ENCODE measurements at regions not wholly inside any gene's neighbourhood (a gene's known extent, or its start where the extent isn't known, plus 50 kb on each side); places are given as distances from the start of the nearest gene placed in this dataset.

DNA sequence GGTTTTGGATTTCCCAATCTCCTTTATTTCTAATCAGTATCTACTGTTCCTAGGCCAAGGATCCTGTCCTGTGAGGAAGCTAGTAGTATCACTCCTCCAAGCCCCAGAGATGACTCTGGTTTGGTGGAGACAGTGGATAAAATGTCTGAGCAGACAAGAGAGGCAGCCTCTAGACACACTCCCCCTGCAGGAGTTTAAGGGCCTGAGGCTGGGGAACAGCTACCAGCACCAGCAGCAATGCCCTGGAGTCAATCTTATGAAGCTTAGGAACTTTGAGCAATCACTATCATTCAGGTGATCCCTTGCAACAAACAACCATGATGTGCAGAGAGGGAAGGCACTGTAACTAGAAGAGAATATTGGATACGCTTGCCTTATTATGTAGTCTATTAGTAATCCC lies 384.7 kb upstream of the ID4 start:
- H4K20me1 ChIP-seq (replicated peaks; ENCODE audit: control insufficient read depth, extremely low read depth, insufficient read depth, low read length) = no peaks in the 10 kb centered on the region
- DNase-seq (ENCODE audit: low read depth, low spot score) = no peak
- no peaks in the 10 kb centered on the region for H3K4me1 ChIP-seq (ENCODE audit: control insufficient read depth, extremely low read depth, insufficient read depth, low read length)
- no peaks in the 10 kb centered on the region for H3K79me2 ChIP-seq (ENCODE audit: control insufficient read depth, insufficient read depth, low read length)
- dilution Hi-C loops (cut with MboI; ENCODE audit: extremely low pct_ligation_motif_present, low sequenced_read_pairs) (no loop called here), intact Hi-C loops (cut with micrococcal nuclease) (no loop called here)
- no peak overlapping the region for H2AFZ ChIP-seq (ENCODE audit: low read depth, low read length)
- peaks cover 2% of the 10 kb centered on the region for H3K9me3 ChIP-seq (replicated peaks; ENCODE audit: control insufficient read depth, insufficient read depth, low read length)
- TF ChIP-seq POLR2AphosphoS5 (IDR thresholded peaks at IDR 0.05; ENCODE audit: insufficient read depth, low read depth, low read length) (no peak), JUN (IDR thresholded peaks at IDR 0.05; ENCODE audit: borderline replicate concordance, insufficient read depth, insufficient read length, low read depth) (no peak), MAX (IDR thresholded peaks at IDR 0.05; ENCODE audit: insufficient read depth, insufficient read length) (no peak)
- ChIA-PET POLR2A (no interaction called here), CTCF (no interaction called here)
- H3K4me2 ChIP-seq (ENCODE audit: insufficient read depth, low read length) = no peak overlapping the region
- no TSS peak for BruUV-seq (replicated peaks)
- no peak for FAIRE-seq
- no peaks in the 10 kb centered on the region for H3K36me3 ChIP-seq (ENCODE audit: control insufficient read depth in 2 of 2, extremely low read depth in 1 of 2, insufficient read depth in 2 of 2, low read length in 2 of 2)
- no peaks in the 10 kb centered on the region for H3K9me1 ChIP-seq (replicated peaks; ENCODE audit: control insufficient read depth, extremely low read depth, insufficient read depth, low read length)
- no peak overlapping the region for H3K9ac ChIP-seq (replicated peaks; ENCODE audit: extremely low read depth, insufficient read depth, low read length)
- H3K27ac ChIP-seq (ENCODE audit: insufficient read depth, low read depth, low read length) = no peak overlapping the region
- no peaks in the 10 kb centered on the region for H3K27me3 ChIP-seq (ENCODE audit: control insufficient read depth in 2 of 2, insufficient read depth in 2 of 2, low read length in 2 of 2)
- H3K4me3 ChIP-seq (replicated peaks in 1 of 3; ENCODE audit: insufficient read depth in 1 of 3, low read depth in 1 of 3, low read length in 3 of 3) = no peak overlapping the region

DNA sequence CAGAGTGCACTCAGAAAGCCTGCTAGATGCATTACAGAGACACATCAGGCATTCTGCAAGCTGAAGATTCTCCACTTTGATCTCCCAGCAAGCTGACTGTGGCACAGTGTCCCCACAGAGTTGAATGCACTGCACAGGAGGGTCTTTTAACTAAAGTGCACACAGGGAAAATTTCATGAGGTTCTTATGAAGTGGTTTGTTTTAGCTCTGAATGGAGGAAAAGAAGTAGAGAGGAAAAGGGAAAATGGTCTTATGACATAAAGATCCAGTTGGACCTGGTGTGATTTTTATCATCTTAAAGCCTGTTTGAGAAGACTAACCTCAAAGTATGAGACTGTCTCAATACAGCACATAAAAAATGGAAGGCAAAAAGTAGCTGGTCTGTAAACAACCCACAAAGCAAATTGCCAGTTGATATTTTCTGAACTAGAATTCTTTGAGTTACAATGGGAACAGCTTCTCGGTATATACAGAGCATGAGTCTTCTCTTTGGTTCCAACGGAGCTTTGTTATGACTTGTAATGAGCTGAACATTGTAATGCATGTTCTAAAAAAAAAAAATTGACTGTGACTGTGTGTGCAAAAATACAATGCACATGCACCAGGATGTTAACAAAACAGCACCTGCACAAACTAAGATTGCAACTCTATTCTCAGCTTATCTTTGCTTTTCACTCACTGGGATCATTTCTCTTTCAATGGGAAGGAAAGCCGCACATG lies 383.0 kb upstream of the ID4 start:
- no peaks in the 10 kb centered on the region for H4K20me1 ChIP-seq (replicated peaks; ENCODE audit: control insufficient read depth, extremely low read depth, insufficient read depth, low read length)
- H3K36me3 ChIP-seq (ENCODE audit: control insufficient read depth in 2 of 2, extremely low read depth in 1 of 2, insufficient read depth in 2 of 2, low read length in 2 of 2) = no peaks in the 10 kb centered on the region
- H3K4me3 ChIP-seq (replicated peaks in 1 of 3; ENCODE audit: insufficient read depth in 1 of 3, low read depth in 1 of 3, low read length in 3 of 3) = no peak overlapping the region
- no peak for TF ChIP-seq EZH2 (IDR thresholded peaks at IDR 0.05; ENCODE audit: borderline replicate concordance, low read depth, low read length, severe bottlenecking)
- no peak for TF ChIP-seq POLR2AphosphoS5 (IDR thresholded peaks at IDR 0.05; ENCODE audit: insufficient read depth, low read depth, low read length)
- TF ChIP-seq, protein P1, sequence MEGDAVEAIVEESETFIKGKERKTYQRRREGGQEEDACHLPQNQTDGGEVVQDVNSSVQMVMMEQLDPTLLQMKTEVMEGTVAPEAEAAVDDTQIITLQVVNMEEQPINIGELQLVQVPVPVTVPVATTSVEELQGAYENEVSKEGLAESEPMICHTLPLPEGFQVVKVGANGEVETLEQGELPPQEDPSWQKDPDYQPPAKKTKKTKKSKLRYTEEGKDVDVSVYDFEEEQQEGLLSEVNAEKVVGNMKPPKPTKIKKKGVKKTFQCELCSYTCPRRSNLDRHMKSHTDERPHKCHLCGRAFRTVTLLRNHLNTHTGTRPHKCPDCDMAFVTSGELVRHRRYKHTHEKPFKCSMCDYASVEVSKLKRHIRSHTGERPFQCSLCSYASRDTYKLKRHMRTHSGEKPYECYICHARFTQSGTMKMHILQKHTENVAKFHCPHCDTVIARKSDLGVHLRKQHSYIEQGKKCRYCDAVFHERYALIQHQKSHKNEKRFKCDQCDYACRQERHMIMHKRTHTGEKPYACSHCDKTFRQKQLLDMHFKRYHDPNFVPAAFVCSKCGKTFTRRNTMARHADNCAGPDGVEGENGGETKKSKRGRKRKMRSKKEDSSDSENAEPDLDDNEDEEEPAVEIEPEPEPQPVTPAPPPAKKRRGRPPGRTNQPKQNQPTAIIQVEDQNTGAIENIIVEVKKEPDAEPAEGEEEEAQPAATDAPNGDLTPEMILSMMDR (IDR thresholded peaks at IDR 0.05; ENCODE audit: extremely low read depth in 1 of 2, insufficient read depth in 1 of 2, low read depth in 1 of 2, low read length in 2 of 2) = no peak
- no peak for TF ChIP-seq MAX (IDR thresholded peaks at IDR 0.05; ENCODE audit: insufficient read depth, insufficient read length)
- no peak for TF ChIP-seq MYC (IDR thresholded peaks at IDR 0.05; ENCODE audit: low read depth, low read length)
- TF ChIP-seq FOS (IDR thresholded peaks at IDR 0.05; ENCODE audit: borderline replicate concordance, insufficient read depth, low read length) = no peak
- no peak for TF ChIP-seq JUN (IDR thresholded peaks at IDR 0.05; ENCODE audit: borderline replicate concordance, insufficient read depth, insufficient read length, low read depth)
- TF ChIP-seq GATA2 (IDR thresholded peaks at IDR 0.05; ENCODE audit: insufficient read depth, insufficient read length, low read depth, low read length) = no peak
- no peak for TF ChIP-seq POLR2A (IDR thresholded peaks at IDR 0.05; ENCODE audit: low read depth, low read length)
- H3K9ac ChIP-seq (replicated peaks; ENCODE audit: extremely low read depth, insufficient read depth, low read length) = no peak overlapping the region
- intact Hi-C loops (cut with micrococcal nuclease) = no loop called here
- DNase-seq (ENCODE audit: low read depth, low spot score) (no peak), FAIRE-seq (no peak)
- no peaks in the 10 kb centered on the region for H3K79me2 ChIP-seq (ENCODE audit: control insufficient read depth, insufficient read depth, low read length)
- ChIA-PET POLR2A (no interaction called here), CTCF (no interaction called here)
- no TSS peak for BruUV-seq (replicated peaks)
- no peaks in the 10 kb centered on the region for H3K4me1 ChIP-seq (ENCODE audit: control insufficient read depth, extremely low read depth, insufficient read depth, low read length)
- no peak overlapping the region for H3K4me2 ChIP-seq (ENCODE audit: insufficient read depth, low read length)
- dilution Hi-C loops (cut with MboI; ENCODE audit: extremely low pct_ligation_motif_present, low sequenced_read_pairs) = no loop called here
- H3K27me3 ChIP-seq (ENCODE audit: control insufficient read depth in 2 of 2, insufficient read depth in 2 of 2, low read length in 2 of 2) = no peaks in the 10 kb centered on the region
- H3K9me1 ChIP-seq (replicated peaks; ENCODE audit: control insufficient read depth, extremely low read depth, insufficient read depth, low read length) = no peaks in the 10 kb centered on the region
- no peak overlapping the region for H2AFZ ChIP-seq (ENCODE audit: low read depth, low read length)
- no peak overlapping the region for H3K27ac ChIP-seq (ENCODE audit: insufficient read depth, low read depth, low read length)
- H3K9me3 ChIP-seq (replicated peaks; ENCODE audit: control insufficient read depth, insufficient read depth, low read length) = peaks cover 2% of the 10 kb centered on the region

Measured in endothelial cell of umbilical vein (primary cell).